Osteoblast (primary cell): ENCODE measurements at regions not wholly inside any gene's neighbourhood (a gene's known extent, or its start where the extent isn't known, plus 50 kb on each side); places are given as distances from the start of the nearest gene placed in this dataset.
A peak's percentile ranks its signal among the peaks of the same experiment; 100 is the strongest.

Experiments used
- DNase-seq: peaks from one replicate; pipeline ENCODE4 v3.0.0; 2011; ENCODE audit warnings: low spot score, mixed read lengths; ENCODE audit not compliant: insufficient read length; ENCODE audit errors: missing footprints
- H2AFZ ChIP-seq: 2 replicates; pipeline ENCODE4 v1.6.0; 2011; ENCODE audit warnings: mild to moderate bottlenecking, low read length
- H3K27ac ChIP-seq: 2 replicates; pipeline ENCODE4 v1.5.1; 2011; ENCODE audit warnings: mild to moderate bottlenecking, low read depth, low read length, moderate library complexity
- H3K27me3 ChIP-seq: 2 replicates; pipeline ENCODE4 v1.6.0; 2012; ENCODE audit warnings: mild to moderate bottlenecking, control low read depth, inconsistent platforms, low read length, moderate library complexity; ENCODE audit not compliant: insufficient read depth
- H3K36me3 ChIP-seq: 2 replicates; pipeline ENCODE4 v1.5.1; 2011; ENCODE audit warnings: mild to moderate bottlenecking, low read length, control low read depth, moderate library complexity; ENCODE audit not compliant: insufficient read depth
- H3K4me1 ChIP-seq: 2 replicates; pipeline ENCODE4 v1.5.1; 2011; ENCODE audit warnings: mild to moderate bottlenecking, low read length, control low read depth, moderate library complexity; ENCODE audit not compliant: insufficient read depth
- H3K4me2 ChIP-seq: 2 replicates; pipeline ENCODE4 v1.6.0; 2011; ENCODE audit warnings: mild to moderate bottlenecking, low read length; ENCODE audit not compliant: insufficient read depth
- H3K4me3 ChIP-seq: fragments of 200-600 bp; sonication (generic); 3 replicates; pipeline ENCODE4 v1.5.1; 2012; ENCODE audit warnings: mild to moderate bottlenecking, low read length, inconsistent platforms; ENCODE audit not compliant: insufficient read depth
- H3K79me2 ChIP-seq: 2 replicates; pipeline ENCODE4 v1.6.0; 2012; ENCODE audit warnings: mild to moderate bottlenecking, low read length, control low read depth, inconsistent platforms; ENCODE audit not compliant: insufficient read depth
- H3K9me3 ChIP-seq: 2 replicates; pipeline ENCODE4 v1.5.1; 2011; ENCODE audit warnings: low read depth, low read length, control low read depth
- H4K20me1 ChIP-seq: 2 replicates; pipeline ENCODE4 v1.6.0; 2012; ENCODE audit warnings: mild to moderate bottlenecking, low read length, control low read depth; ENCODE audit not compliant: insufficient read depth
- TF ChIP-seq, protein P1 (sequence below): IDR thresholded peaks from 2 replicates; pipeline ENCODE4 v1.5.1; 2011; ENCODE audit warnings: mild to moderate bottlenecking, low read depth, low read length, moderate library complexity; ENCODE audit errors: extremely low read depth

DNA sequence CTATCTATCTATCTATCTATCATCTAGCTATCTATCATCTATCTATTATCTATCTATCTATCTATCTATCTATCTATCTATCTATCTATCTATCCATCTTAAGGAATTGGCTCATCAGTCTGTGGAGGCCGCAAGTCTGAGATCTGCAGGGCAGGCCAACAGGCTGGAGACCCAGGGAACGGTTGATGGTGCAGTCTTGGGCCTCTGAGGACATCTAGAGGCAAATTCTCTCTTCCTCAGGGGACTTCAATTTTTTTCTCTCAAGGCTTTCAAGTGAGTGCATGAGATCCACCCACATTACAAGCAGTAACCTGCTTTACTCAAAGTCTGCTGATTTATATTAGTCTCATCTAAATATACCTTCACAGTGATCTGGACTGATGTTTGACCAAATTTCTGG is 197.0 kb downstream of the GLRX3 start:
- Histone ChIP-seq H3K4me3 (no peak overlapping the region), H3K27ac (no peak overlapping the region), H3K4me2 (no peak overlapping the region), H3K27me3 (no peaks in the 10 kb centered on the region), H3K4me1 (no peaks in the 10 kb centered on the region), H2AFZ (no peak overlapping the region), H3K79me2 (no peaks in the 10 kb centered on the region), H4K20me1 (no peaks in the 10 kb centered on the region), H3K36me3 (no peaks in the 10 kb centered on the region), H3K9me3 (no peaks in the 10 kb centered on the region)
- TF ChIP-seq, protein P1, sequence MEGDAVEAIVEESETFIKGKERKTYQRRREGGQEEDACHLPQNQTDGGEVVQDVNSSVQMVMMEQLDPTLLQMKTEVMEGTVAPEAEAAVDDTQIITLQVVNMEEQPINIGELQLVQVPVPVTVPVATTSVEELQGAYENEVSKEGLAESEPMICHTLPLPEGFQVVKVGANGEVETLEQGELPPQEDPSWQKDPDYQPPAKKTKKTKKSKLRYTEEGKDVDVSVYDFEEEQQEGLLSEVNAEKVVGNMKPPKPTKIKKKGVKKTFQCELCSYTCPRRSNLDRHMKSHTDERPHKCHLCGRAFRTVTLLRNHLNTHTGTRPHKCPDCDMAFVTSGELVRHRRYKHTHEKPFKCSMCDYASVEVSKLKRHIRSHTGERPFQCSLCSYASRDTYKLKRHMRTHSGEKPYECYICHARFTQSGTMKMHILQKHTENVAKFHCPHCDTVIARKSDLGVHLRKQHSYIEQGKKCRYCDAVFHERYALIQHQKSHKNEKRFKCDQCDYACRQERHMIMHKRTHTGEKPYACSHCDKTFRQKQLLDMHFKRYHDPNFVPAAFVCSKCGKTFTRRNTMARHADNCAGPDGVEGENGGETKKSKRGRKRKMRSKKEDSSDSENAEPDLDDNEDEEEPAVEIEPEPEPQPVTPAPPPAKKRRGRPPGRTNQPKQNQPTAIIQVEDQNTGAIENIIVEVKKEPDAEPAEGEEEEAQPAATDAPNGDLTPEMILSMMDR, result no peak
- no peak for DNase-seq

DNA sequence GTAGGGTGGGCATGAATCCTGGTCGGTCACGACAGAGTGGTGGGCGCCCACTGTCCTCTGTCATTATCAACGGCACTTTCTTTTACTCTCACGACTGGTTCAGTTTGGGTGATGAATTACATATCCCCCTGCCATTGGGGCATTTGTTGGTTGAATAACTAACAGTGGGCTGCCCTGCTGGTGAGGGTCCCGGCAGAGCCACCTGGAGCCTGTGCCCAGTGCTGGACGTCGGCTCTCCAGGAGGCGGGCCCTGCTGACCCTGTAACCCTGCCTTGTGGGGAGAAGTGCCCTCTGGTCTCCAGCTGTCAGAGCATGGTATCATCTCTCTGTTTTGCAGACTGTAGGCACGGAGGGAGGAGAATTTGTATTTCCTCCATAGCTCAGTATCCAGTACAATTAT is 199.1 kb downstream of the GLRX3 start:
- Histone ChIP-seq H3K4me3 (no peak overlapping the region), H3K4me1 (no peaks in the 10 kb centered on the region), H3K27me3 (no peaks in the 10 kb centered on the region), H2AFZ (no peak overlapping the region), H3K27ac (no peak overlapping the region), H3K9me3 (no peaks in the 10 kb centered on the region), H3K4me2 (no peak overlapping the region), H4K20me1 (no peaks in the 10 kb centered on the region), H3K79me2 (no peaks in the 10 kb centered on the region), H3K36me3 (no peaks in the 10 kb centered on the region)
- TF ChIP-seq, protein P1, result no peak
- DNase-seq, result peak; percentile 60

DNA sequence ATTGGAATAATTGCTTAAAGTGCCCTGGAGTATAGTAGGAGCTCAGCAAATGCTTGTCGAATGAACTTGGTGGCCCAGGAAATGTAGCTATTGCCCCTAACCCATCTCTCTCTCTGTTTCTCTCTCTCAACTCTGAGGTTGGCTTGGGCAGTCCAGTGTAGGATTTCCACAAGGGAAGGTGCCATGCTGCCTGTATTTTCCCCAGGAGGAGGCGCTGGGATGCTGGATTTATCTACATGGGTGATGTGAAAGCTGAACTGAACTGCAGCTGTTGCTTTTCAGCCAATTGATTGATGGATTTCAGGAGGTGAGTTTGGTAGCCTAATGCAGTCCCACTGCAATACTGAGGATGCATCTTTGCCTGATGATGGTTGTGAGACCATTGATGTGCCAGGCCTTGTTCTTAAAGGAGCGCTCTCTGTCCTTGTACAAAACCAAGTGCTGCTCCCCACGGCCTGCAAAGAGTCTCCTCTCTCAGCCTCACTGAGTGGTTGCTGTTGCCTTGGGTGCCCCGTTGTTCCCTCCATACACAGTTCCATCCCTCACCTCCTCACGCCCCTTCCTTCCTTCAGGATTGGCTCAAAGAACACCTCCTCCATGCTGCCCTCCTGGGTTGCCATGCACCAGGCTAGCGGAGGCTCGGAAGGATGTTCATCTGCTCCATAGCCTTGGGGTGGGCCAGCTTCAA is 200.6 kb downstream of the GLRX3 start:
- H3K36me3 ChIP-seq, result no peaks in the 10 kb centered on the region
- no peak overlapping the region for H3K27ac ChIP-seq
- no peak overlapping the region for H3K4me2 ChIP-seq
- DNase-seq, result no peak
- H3K4me1 ChIP-seq, result no peaks in the 10 kb centered on the region
- TF ChIP-seq, protein P1, result no peak
- no peaks in the 10 kb centered on the region for H3K27me3 ChIP-seq
- no peaks in the 10 kb centered on the region for H4K20me1 ChIP-seq
- H3K9me3 ChIP-seq, result no peaks in the 10 kb centered on the region
- no peak overlapping the region for H3K4me3 ChIP-seq
- no peak overlapping the region for H2AFZ ChIP-seq
- no peaks in the 10 kb centered on the region for H3K79me2 ChIP-seq

DNA sequence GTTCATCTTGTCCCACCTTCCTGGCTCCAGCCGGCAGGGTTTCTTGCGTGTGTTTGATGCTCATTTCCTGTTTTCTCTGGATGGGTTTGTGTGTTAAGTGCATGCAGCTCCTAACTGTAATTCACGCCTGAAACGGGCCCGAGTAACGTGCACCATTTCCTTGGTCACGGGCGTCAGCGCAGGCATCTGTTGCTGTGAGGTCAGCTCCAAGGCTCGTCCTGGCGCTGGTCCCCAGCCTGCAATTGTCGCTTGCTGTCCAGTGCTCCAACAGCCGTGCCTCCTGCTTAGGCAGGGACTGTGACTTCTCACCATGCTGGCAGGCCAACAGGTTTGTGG is 201.1 kb downstream of the GLRX3 start:
- H2AFZ ChIP-seq, result no peak overlapping the region

More for the DNA sequence above, 201.1 kb downstream of the GLRX3 start:
- no peaks in the 10 kb centered on the region for H4K20me1 ChIP-seq
- TF ChIP-seq, protein P1, result no peak
- H3K79me2 ChIP-seq, result no peaks in the 10 kb centered on the region
- no peaks in the 10 kb centered on the region for H3K4me1 ChIP-seq
- H3K9me3 ChIP-seq, result peaks cover 4% of the 10 kb centered on the region
- no peak overlapping the region for H3K27ac ChIP-seq
- no peak overlapping the region for H3K4me3 ChIP-seq
- H3K36me3 ChIP-seq, result no peaks in the 10 kb centered on the region
- H3K27me3 ChIP-seq, result no peaks in the 10 kb centered on the region
- no peak for DNase-seq
- H3K4me2 ChIP-seq, result no peak overlapping the region
